HG02678 (cell line): ENCODE measurements at regions not wholly inside any gene's neighbourhood (a gene's known extent, or its start where the extent isn't known, plus 50 kb on each side); places are given as distances from the start of the nearest gene placed in this dataset.

Experiments
- ATAC-seq: cut with Tn5 transposase; IDR thresholded peaks from one replicate; pipeline ENCODE4 v1.9.1; 2021; ENCODE audit warnings: mild to moderate bottlenecking, moderate library complexity; ENCODE audit not compliant: unreplicated experiment

- ATAC-seq: no peak
Observed at GRCh38 chrX:122501652-122502051, 682.4 kb upstream of the GRIA3 start.

- ATAC-seq: no peak
Observed at GRCh38 chrX:122504026-122504425, 680.1 kb upstream of the GRIA3 start.

- ATAC-seq: no peak
Observed at GRCh38 chrX:122512561-122513072, 671.5 kb upstream of the GRIA3 start.

GRCh38 chrX:122517786-122518185, 666.3 kb upstream of the GRIA3 start:
- no peak for ATAC-seq

GRCh38 chrX:122545778-122546177, 638.3 kb upstream of the GRIA3 start:
- no peak for ATAC-seq

- no peak for ATAC-seq
Observed at GRCh38 chrX:122546269-122546668, 637.8 kb upstream of the GRIA3 start.

GRCh38 chrX:122552286-122552800, 631.7 kb upstream of the GRIA3 start:
- ATAC-seq: no peak

- no peak for ATAC-seq
Observed at GRCh38 chrX:122555925-122556324, 628.2 kb upstream of the GRIA3 start.

GRCh38 chrX:122565952-122566351, 618.1 kb upstream of the GRIA3 start:
- no peak for ATAC-seq

- no peak for ATAC-seq
Observed at GRCh38 chrX:122566401-122566800, 617.7 kb upstream of the GRIA3 start.

GRCh38 chrX:122567911-122568310, 616.2 kb upstream of the GRIA3 start:
- ATAC-seq: no peak

- no peak for ATAC-seq
Observed at GRCh38 chrX:122572461-122572860, 611.6 kb upstream of the GRIA3 start.

- no peak for ATAC-seq
Observed at GRCh38 chrX:122579036-122579435, 605.0 kb upstream of the GRIA3 start.

- ATAC-seq: no peak
Observed at GRCh38 chrX:122579526-122579925, 604.6 kb upstream of the GRIA3 start.

- ATAC-seq: no peak
Observed at GRCh38 chrX:122582280-122582974, 601.7 kb upstream of the GRIA3 start.

GRCh38 chrX:122582975-122583305, 601.1 kb upstream of the GRIA3 start:
- ATAC-seq: no peak

- no peak for ATAC-seq
Observed at GRCh38 chrX:122583551-122583950, 600.5 kb upstream of the GRIA3 start.

- ATAC-seq: no peak
Observed at GRCh38 chrX:122584981-122585380, 599.1 kb upstream of the GRIA3 start.

GRCh38 chrX:122586831-122587230, 597.2 kb upstream of the GRIA3 start:
- ATAC-seq: no peak

- ATAC-seq: no peak
Observed at GRCh38 chrX:122591546-122591945, 592.5 kb upstream of the GRIA3 start.

- ATAC-seq: no peak
Observed at GRCh38 chrX:122596998-122597397, 587.1 kb upstream of the GRIA3 start.

GRCh38 chrX:122622795-122623194, 561.3 kb upstream of the GRIA3 start:
- no peak for ATAC-seq

GRCh38 chrX:122625239-122625638, 558.8 kb upstream of the GRIA3 start:
- no peak for ATAC-seq
